Liver (tissue), 8 donors: ENCODE measurements at regions not wholly inside any gene's neighbourhood (a gene's known extent, or its start where the extent isn't known, plus 50 kb on each side); places are given as distances from the start of the nearest gene placed in this dataset.

Experiments
- DNase-seq: peaks from one replicate; pipeline ENCODE4 v3.0.0-alpha.2; 2017; ENCODE audit warnings: low spot score
- H3K27ac ChIP-seq, 2 donors: one replicate each; pipeline ENCODE4 v1.7.0; 2013; ENCODE audit warnings: inconsistent platforms in 2 of 2, low read length in 2 of 2, control low read depth in 1 of 2, low read depth in 1 of 2, mild to moderate bottlenecking in 1 of 2
- H3K27me3 ChIP-seq, 4 donors: one replicate each; pipeline versions ENCODE4 v1.6.1 to v1.7.0; 2013; ENCODE audit warnings: low read length in 3 of 4, inconsistent platforms in 1 of 4, mild to moderate bottlenecking in 1 of 4, moderate library complexity in 1 of 4; ENCODE audit not compliant: control insufficient read depth in 4 of 4, insufficient read depth in 4 of 4
- H3K36me3 ChIP-seq, 4 donors: one replicate each; pipeline versions ENCODE4 v1.6.1 to v1.7.0; 2013; ENCODE audit warnings: low read length in 3 of 4, mild to moderate bottlenecking in 3 of 4, low read depth in 1 of 4, moderate library complexity in 1 of 4; ENCODE audit not compliant: control insufficient read depth in 4 of 4, insufficient read depth in 3 of 4
- H3K4me1 ChIP-seq, 4 donors: one replicate each; pipeline versions ENCODE4 v1.6.1 to v1.7.0; 2013; ENCODE audit warnings: low read length in 3 of 4, mild to moderate bottlenecking in 3 of 4, moderate library complexity in 1 of 4; ENCODE audit not compliant: control insufficient read depth in 4 of 4, insufficient read depth in 4 of 4
- H3K4me3 ChIP-seq, 3 donors: one replicate each; pipeline versions ENCODE4 v1.6.1 to v1.7.0; 2013; ENCODE audit warnings: low read length in 3 of 3, control low read depth in 1 of 3, low read depth in 1 of 3, mild to moderate bottlenecking in 1 of 3
- H3K9ac ChIP-seq, 2 donors: one replicate each; pipeline ENCODE4 v1.7.0; 2013; ENCODE audit warnings: low read length in 2 of 2, mild to moderate bottlenecking in 2 of 2, moderate library complexity in 2 of 2, control low read depth in 1 of 2, low read depth in 1 of 2
- H3K9me3 ChIP-seq, 4 donors: one replicate each; pipeline versions ENCODE4 v1.6.1 to v1.7.0; 2013; ENCODE audit warnings: low read length in 3 of 4; ENCODE audit not compliant: control insufficient read depth in 4 of 4
- CTCF ChIP-seq: fragments of 150-350 bp; IDR thresholded peaks from 2 replicates; pipeline ENCODE4 v1.5.1; 2017; ENCODE audit warnings: improper control_type of control experiment, low read depth, low read length; ENCODE audit not compliant: missing input control
- EGR1 ChIP-seq, 2 donors: IDR thresholded peaks; 2 replicates each; pipeline ENCODE4 v1.6.1; 2016 to 2018; ENCODE audit warnings: antibody characterized with exemption in 2 of 2, low read depth in 2 of 2
- FOXA1 ChIP-seq: IDR thresholded peaks from 2 replicates; pipeline ENCODE4 v1.6.1; 2016; ENCODE audit warnings: antibody characterized with exemption
- HNF4A ChIP-seq, 2 donors: conservative IDR thresholded peaks; 2 replicates each; pipeline ENCODE4 v1.6.1; 2016; ENCODE audit warnings: antibody characterized with exemption in 2 of 2, mild to moderate bottlenecking in 2 of 2
- HNF4G ChIP-seq: IDR thresholded peaks from 2 replicates; pipeline ENCODE4 v1.6.1; 2016; ENCODE audit warnings: antibody characterized with exemption
- JUND ChIP-seq, 2 donors: IDR thresholded peaks; 2 replicates each; pipeline ENCODE4 v1.6.1; 2016; ENCODE audit warnings: antibody characterized with exemption in 2 of 2
- NR2F2 ChIP-seq: IDR thresholded peaks from 2 replicates; pipeline ENCODE4 v1.6.1; 2016; ENCODE audit warnings: antibody characterized with exemption
- REST ChIP-seq: IDR thresholded peaks from 2 replicates; pipeline ENCODE4 v1.6.1; 2016; ENCODE audit warnings: antibody characterized with exemption, mild to moderate bottlenecking
- RXRA ChIP-seq, 2 donors: IDR thresholded peaks; 2 replicates each; pipeline ENCODE4 v1.6.1; 2017 to 2018; ENCODE audit warnings: antibody characterized with exemption in 2 of 2, mild to moderate bottlenecking in 1 of 2
- SP1 ChIP-seq: IDR thresholded peaks from 2 replicates; pipeline ENCODE4 v1.6.1; 2018; ENCODE audit warnings: antibody characterized with exemption, mild to moderate bottlenecking
- TAF1 ChIP-seq: conservative IDR thresholded peaks from 2 replicates; pipeline ENCODE4 v1.6.1; 2016; ENCODE audit warnings: antibody characterized with exemption, mild to moderate bottlenecking
- YY1 ChIP-seq: IDR thresholded peaks from 2 replicates; pipeline ENCODE4 v1.6.1; 2016; ENCODE audit warnings: antibody characterized with exemption, mild to moderate bottlenecking
- ZBTB33 ChIP-seq: IDR thresholded peaks from 2 replicates; pipeline ENCODE4 v1.6.1; 2016; ENCODE audit warnings: antibody characterized with exemption
- WGBS: extraction: QIAGEN DNeasy Blood & Tissue Kit; methylation state at CpG from one replicate; pipeline ENCODE4 v1.1.7; 2013; 5-methylcytosine and 5-hydroxymethylcytosine counted together
- donor health status: healthy.
- donor health status: healthy.
- donor health status: healthy.
- donor health status: healthy.
- donor health status: healthy.

GRCh38 chr4:167383291-167383690 lies 149.0 kb upstream of the SPOCK3 start:
- WGBS, result 47% methylated on average over 2 of the region's 2 CpGs
- peaks cover 0 to 3% (median 0%) of the 10 kb centered on the region in 4 donors for H3K27me3 ChIP-seq
- no peak for DNase-seq

GRCh38 chr4:167397586-167397985 lies 163.3 kb upstream of the SPOCK3 start:
- Histone ChIP-seq H3K4me1 (no peaks in the 10 kb centered on the region), H3K27ac (no peak overlapping the region), H3K27me3 (no peaks in the 10 kb centered on the region), H3K9me3 (no peaks in the 10 kb centered on the region), H3K36me3 (no peaks in the 10 kb centered on the region), H3K4me3 (no peak overlapping the region), H3K9ac (no peak overlapping the region)
- 64% methylated on average over 3 of the region's 3 CpGs for WGBS
- DNase-seq, result no peak
- TF ChIP-seq FOXA1 (no peak), NR2F2 (no peak), HNF4A (conservative IDR thresholded peaks at IDR 0.05) (no peak), ZBTB33 (no peak), CTCF (no peak), YY1 (no peak)

More at GRCh38 chr4:167383291-167383690, 149.0 kb upstream of the SPOCK3 start:
- Histone ChIP-seq H3K36me3 (no peaks in the 10 kb centered on the region), H3K9me3 (no peaks in the 10 kb centered on the region), H3K4me3 (no peak overlapping the region), H3K4me1 (no peaks in the 10 kb centered on the region), H3K9ac (no peak overlapping the region), H3K27ac (no peak overlapping the region)
- TF ChIP-seq REST, result no peak
- TF ChIP-seq ZBTB33, result no peak
- TF ChIP-seq JUND (IDR thresholded peaks at IDR 0.05), result no peak
- TF ChIP-seq EGR1 (IDR thresholded peaks at IDR 0.05; ENCODE audit: low read depth in 2 of 2), result no peak
- TF ChIP-seq YY1, result no peak
- TF ChIP-seq TAF1, result no peak
- TF ChIP-seq HNF4G, result no peak
- TF ChIP-seq RXRA (IDR thresholded peaks at IDR 0.05), result no peak
- no peak for TF ChIP-seq SP1
- no peak for TF ChIP-seq NR2F2
- TF ChIP-seq FOXA1, result no peak
